Neural cell (in vitro differentiated cells): ENCODE measurements at regions not wholly inside any gene's neighbourhood (a gene's known extent, or its start where the extent isn't known, plus 50 kb on each side); places are given as distances from the start of the nearest gene placed in this dataset.

Experiments used
- H2AFZ ChIP-seq: fragments of 200-600, 300-800 bp; sonication (generic), shearing (Covaris generic); 2 replicates; pipeline ENCODE4 v1.6.0; 2014; ENCODE audit warnings: low read depth, mild to moderate bottlenecking, antibody characterized with exemption, low read length, moderate library complexity
- H3F3A ChIP-seq: fragments of 200-600 bp; shearing (Covaris generic); 2 replicates; pipeline ENCODE4 v1.6.1; 2016; ENCODE audit warnings: mild to moderate bottlenecking, moderate library complexity, mixed read lengths, antibody characterized with exemption, low read length; ENCODE audit not compliant: insufficient read depth, poor library complexity, severe bottlenecking
- H3K27ac ChIP-seq: fragments of 200-600, 300-800 bp; sonication (generic), shearing (Covaris generic); 2 replicates; pipeline ENCODE4 v1.5.1; 2014; ENCODE audit warnings: mild to moderate bottlenecking, low read length, moderate library complexity
- H3K27me3 ChIP-seq: fragments of 300-800, 200-600 bp; sonication (generic), shearing (Covaris generic); 2 replicates; pipeline ENCODE4 v1.6.0; 2014; ENCODE audit warnings: mild to moderate bottlenecking, low read depth, low read length, moderate library complexity; ENCODE audit not compliant: insufficient read depth
- H3K36me3 ChIP-seq: fragments of 300-800, 200-600 bp; sonication (generic), shearing (Covaris generic); 2 replicates; pipeline ENCODE4 v1.5.1; 2014; ENCODE audit warnings: mild to moderate bottlenecking, antibody characterized with exemption, low read length, moderate library complexity; ENCODE audit not compliant: insufficient read depth
- H3K4me2 ChIP-seq: fragments of 300-800, 200-600 bp; sonication (generic), shearing (Covaris generic); 2 replicates; pipeline ENCODE4 v1.6.0; 2014; ENCODE audit warnings: mild to moderate bottlenecking, low read length
- H3K4me3 ChIP-seq: fragments of 300-800, 200-600 bp; sonication (generic), shearing (Covaris generic); 2 replicates; pipeline ENCODE4 v1.5.1; 2014; ENCODE audit warnings: mild to moderate bottlenecking, low read length, moderate library complexity
- H3K79me2 ChIP-seq: fragments of 200-600 bp; shearing (Covaris generic); replicated peaks from 2 replicates; pipeline ENCODE4 v1.6.0; 2014; ENCODE audit warnings: mild to moderate bottlenecking, low read length, moderate library complexity; ENCODE audit not compliant: insufficient read depth
- H3K9ac ChIP-seq: fragments of 300-800, 200-600 bp; sonication (generic), shearing (Covaris generic); 2 replicates; pipeline ENCODE4 v1.6.1; 2016; ENCODE audit warnings: mild to moderate bottlenecking, low read length, mixed read lengths
- H3K9me2 ChIP-seq: fragments of 200-600 bp; shearing (Covaris generic); 2 replicates; pipeline ENCODE4 v1.6.1; 2016; ENCODE audit warnings: mild to moderate bottlenecking, low read length, mixed read lengths; ENCODE audit not compliant: insufficient read depth
- H3K9me3 ChIP-seq: fragments of 200-600, 300-800 bp; sonication (generic), shearing (Covaris generic); 2 replicates; pipeline ENCODE4 v1.6.1; 2016; ENCODE audit warnings: mild to moderate bottlenecking, mixed run types, low read length, moderate library complexity, mixed read lengths
- H4K20me1 ChIP-seq: fragments of 200-600 bp; shearing (Covaris generic); 2 replicates; pipeline ENCODE4 v1.6.1; 2016; ENCODE audit warnings: mild to moderate bottlenecking, mixed run types; ENCODE audit not compliant: insufficient read depth
- EP300 ChIP-seq: fragments of 450-650 bp; conservative IDR thresholded peaks from 2 replicates; pipeline ENCODE4 v1.6.1; 2014; ENCODE audit warnings: antibody characterized with exemption, mild to moderate bottlenecking, moderate library complexity; ENCODE audit not compliant: poor library complexity, severe bottlenecking
- EZH2 ChIP-seq: fragments of 200-600, 300-800 bp; shearing (Covaris generic), sonication (generic); IDR thresholded peaks from 2 replicates; pipeline ENCODE4 v1.6.1; 2014; ENCODE audit warnings: antibody characterized with exemption, low read length, borderline replicate concordance, mild to moderate bottlenecking; ENCODE audit not compliant: insufficient read depth, poor library complexity, severe bottlenecking
- MXI1 ChIP-seq: fragments of 450-650 bp; conservative IDR thresholded peaks from 2 replicates; pipeline ENCODE4 v1.6.1; 2014; ENCODE audit warnings: antibody characterized with exemption, mild to moderate bottlenecking; ENCODE audit not compliant: poor library complexity, severe bottlenecking
- POLR2AphosphoS5 ChIP-seq: IDR thresholded peaks from 2 replicates; pipeline ENCODE4 v1.6.1; 2012
- RAD21 ChIP-seq: fragments of 450-650 bp; conservative IDR thresholded peaks from 2 replicates; pipeline ENCODE4 v1.6.1; 2014; ENCODE audit warnings: antibody characterized with exemption, mild to moderate bottlenecking, moderate library complexity
- SMC3 ChIP-seq: fragments of 450-650 bp; conservative IDR thresholded peaks from 2 replicates; pipeline ENCODE4 v1.6.1; 2014; ENCODE audit warnings: antibody characterized with exemption, mild to moderate bottlenecking, moderate library complexity; ENCODE audit not compliant: poor library complexity
- TAF1 ChIP-seq: IDR thresholded peaks from 2 replicates; pipeline ENCODE4 v1.6.1; 2012; ENCODE audit warnings: low read depth
- TF ChIP-seq, protein P1 (sequence below): IDR thresholded peaks from 2 replicates; pipeline ENCODE4 v1.6.1; 2012; ENCODE audit warnings: borderline replicate concordance
- TF ChIP-seq, protein P2 (sequence below): fragments of 450-650 bp; IDR thresholded peaks from 2 replicates; pipeline ENCODE4 v1.5.1; 2014; ENCODE audit warnings: antibody characterized with exemption, mild to moderate bottlenecking, moderate library complexity; ENCODE audit not compliant: poor library complexity, severe bottlenecking

DNA sequence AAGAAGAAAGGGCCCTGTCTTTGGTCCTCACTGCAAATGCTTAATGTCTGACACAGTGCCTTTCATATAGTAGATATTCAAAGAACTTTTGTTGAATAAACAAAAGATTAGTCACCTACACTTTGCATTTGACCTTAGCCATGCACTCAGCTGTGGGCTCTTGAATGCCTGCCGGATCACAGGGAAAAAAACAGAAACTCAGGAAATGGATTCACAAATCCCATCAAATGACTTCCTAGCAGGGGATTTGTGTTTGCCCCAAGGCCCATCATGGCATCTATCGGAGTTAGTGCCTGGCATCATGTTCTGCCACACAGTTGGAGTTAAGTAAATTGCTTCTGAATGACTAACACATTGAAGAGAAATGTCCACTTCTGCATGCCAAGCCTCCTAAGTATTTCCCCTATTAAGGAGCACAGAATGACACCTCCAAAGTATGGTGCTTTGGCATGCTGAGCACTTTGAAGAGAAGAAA is 72.3 kb upstream of the DST start:
- Histone ChIP-seq H3K27me3 (no peaks in the 10 kb centered on the region), H3K27ac (no peak overlapping the region)
- TF ChIP-seq TAF1 (no peak), SMC3 (no peak), EZH2 (no peak)

DNA sequence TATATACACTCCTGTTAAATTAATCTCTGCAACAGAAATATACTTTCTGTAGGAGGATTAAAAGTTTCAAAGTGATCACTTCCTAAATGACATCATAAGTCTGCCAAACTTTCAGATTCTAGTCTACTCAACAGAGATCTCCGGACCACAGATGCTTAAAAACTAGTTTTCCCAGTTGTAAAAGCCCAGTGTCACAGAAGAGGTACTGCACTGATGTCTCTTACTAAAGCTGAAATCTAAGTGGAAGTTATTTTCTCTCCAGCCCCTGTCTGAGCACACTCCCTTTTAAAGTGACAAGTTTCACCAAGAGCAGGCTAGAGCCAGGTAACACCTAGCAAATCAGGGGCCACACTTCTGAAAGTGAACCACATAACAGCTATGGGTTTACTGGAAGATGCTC is 71.6 kb upstream of the DST start:
- Histone ChIP-seq H2AFZ (no peak overlapping the region), H3K79me2 (peaks cover 19% of the 10 kb centered on the region), H3F3A (no peaks in the 10 kb centered on the region), H3K4me2 (no peak overlapping the region), H4K20me1 (no peaks in the 10 kb centered on the region), H3K27me3 (no peaks in the 10 kb centered on the region), H3K9ac (no peak overlapping the region), H3K36me3 (no peaks in the 10 kb centered on the region), H3K4me3 (no peak overlapping the region), H3K9me3 (no peaks in the 10 kb centered on the region), H3K27ac (no peak overlapping the region), H3K9me2 (no peaks in the 10 kb centered on the region)
- TF ChIP-seq MXI1 (no peak), SMC3 (no peak), TAF1 (no peak)

More for the DNA sequence above, 72.3 kb upstream of the DST start:
- Histone ChIP-seq H3F3A (no peaks in the 10 kb centered on the region), H3K9ac (no peak overlapping the region), H3K4me3 (no peak overlapping the region), H3K9me2 (no peaks in the 10 kb centered on the region), H2AFZ (no peak overlapping the region), H3K36me3 (no peaks in the 10 kb centered on the region), H3K4me2 (no peak overlapping the region), H3K79me2 (peaks cover 19% of the 10 kb centered on the region), H3K9me3 (no peaks in the 10 kb centered on the region), H4K20me1 (no peaks in the 10 kb centered on the region)

DNA sequence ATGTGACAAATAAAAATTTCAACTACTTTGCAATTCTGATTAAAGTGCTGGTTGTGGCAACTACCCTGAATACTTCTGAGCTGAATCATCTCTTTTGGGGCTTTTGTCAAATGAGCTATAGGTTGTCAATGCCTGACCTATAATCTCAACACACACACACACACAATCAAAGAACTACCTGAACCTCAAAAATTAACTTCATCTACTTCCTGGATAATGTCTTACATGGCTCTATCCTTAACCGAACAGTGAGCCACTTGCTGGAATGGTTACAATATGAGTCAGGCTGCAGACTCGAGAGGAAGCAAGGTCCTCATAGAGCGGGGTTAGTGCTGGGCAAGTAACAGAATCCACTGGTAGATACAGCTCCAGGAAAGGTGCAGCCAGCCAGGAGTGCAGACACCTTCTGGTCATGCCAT is 70.6 kb upstream of the DST start:
- Histone ChIP-seq H3K9me3 (no peaks in the 10 kb centered on the region), H4K20me1 (no peaks in the 10 kb centered on the region), H3K27me3 (no peaks in the 10 kb centered on the region), H3K4me2 (no peak overlapping the region), H3K36me3 (no peaks in the 10 kb centered on the region), H2AFZ (no peak overlapping the region), H3K4me3 (no peak overlapping the region), H3K27ac (no peak overlapping the region), H3F3A (no peaks in the 10 kb centered on the region), H3K9me2 (no peaks in the 10 kb centered on the region), H3K9ac (no peak overlapping the region), H3K79me2 (peaks cover 22% of the 10 kb centered on the region)
- TF ChIP-seq SMC3 (no peak), MXI1 (no peak), TAF1 (no peak), POLR2AphosphoS5 (no peak), RAD21 (no peak), EP300 (no peak), EZH2 (no peak)
- TF ChIP-seq, protein P1, sequence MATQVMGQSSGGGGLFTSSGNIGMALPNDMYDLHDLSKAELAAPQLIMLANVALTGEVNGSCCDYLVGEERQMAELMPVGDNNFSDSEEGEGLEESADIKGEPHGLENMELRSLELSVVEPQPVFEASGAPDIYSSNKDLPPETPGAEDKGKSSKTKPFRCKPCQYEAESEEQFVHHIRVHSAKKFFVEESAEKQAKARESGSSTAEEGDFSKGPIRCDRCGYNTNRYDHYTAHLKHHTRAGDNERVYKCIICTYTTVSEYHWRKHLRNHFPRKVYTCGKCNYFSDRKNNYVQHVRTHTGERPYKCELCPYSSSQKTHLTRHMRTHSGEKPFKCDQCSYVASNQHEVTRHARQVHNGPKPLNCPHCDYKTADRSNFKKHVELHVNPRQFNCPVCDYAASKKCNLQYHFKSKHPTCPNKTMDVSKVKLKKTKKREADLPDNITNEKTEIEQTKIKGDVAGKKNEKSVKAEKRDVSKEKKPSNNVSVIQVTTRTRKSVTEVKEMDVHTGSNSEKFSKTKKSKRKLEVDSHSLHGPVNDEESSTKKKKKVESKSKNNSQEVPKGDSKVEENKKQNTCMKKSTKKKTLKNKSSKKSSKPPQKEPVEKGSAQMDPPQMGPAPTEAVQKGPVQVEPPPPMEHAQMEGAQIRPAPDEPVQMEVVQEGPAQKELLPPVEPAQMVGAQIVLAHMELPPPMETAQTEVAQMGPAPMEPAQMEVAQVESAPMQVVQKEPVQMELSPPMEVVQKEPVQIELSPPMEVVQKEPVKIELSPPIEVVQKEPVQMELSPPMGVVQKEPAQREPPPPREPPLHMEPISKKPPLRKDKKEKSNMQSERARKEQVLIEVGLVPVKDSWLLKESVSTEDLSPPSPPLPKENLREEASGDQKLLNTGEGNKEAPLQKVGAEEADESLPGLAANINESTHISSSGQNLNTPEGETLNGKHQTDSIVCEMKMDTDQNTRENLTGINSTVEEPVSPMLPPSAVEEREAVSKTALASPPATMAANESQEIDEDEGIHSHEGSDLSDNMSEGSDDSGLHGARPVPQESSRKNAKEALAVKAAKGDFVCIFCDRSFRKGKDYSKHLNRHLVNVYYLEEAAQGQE, result no peak
- TF ChIP-seq, protein P2, sequence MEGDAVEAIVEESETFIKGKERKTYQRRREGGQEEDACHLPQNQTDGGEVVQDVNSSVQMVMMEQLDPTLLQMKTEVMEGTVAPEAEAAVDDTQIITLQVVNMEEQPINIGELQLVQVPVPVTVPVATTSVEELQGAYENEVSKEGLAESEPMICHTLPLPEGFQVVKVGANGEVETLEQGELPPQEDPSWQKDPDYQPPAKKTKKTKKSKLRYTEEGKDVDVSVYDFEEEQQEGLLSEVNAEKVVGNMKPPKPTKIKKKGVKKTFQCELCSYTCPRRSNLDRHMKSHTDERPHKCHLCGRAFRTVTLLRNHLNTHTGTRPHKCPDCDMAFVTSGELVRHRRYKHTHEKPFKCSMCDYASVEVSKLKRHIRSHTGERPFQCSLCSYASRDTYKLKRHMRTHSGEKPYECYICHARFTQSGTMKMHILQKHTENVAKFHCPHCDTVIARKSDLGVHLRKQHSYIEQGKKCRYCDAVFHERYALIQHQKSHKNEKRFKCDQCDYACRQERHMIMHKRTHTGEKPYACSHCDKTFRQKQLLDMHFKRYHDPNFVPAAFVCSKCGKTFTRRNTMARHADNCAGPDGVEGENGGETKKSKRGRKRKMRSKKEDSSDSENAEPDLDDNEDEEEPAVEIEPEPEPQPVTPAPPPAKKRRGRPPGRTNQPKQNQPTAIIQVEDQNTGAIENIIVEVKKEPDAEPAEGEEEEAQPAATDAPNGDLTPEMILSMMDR, result no peak
